ENCODE measurements at regions not wholly inside any gene's neighbourhood (a gene's known extent, or its start where the extent isn't known, plus 50 kb on each side); places are given as distances from the start of the nearest gene placed in this dataset.

- Histone ChIP-seq H3K36me3 (ENCODE audit: control insufficient read depth in 2 of 3, insufficient read depth in 3 of 3, low read length in 3 of 3) (no peaks in the 10 kb centered on the region), H3K4me3 (ENCODE audit: low read length in 3 of 3) (no peak overlapping the region), H3K27me3 (ENCODE audit: control insufficient read depth, insufficient read depth, low read length) (no peaks in the 10 kb centered on the region), H3K4me1 (ENCODE audit: control insufficient read depth in 2 of 3, insufficient read depth in 2 of 3, low read depth in 1 of 3, low read length in 3 of 3) (no peaks in the 10 kb centered on the region), H3K27ac (ENCODE audit: low read depth in 2 of 2, low read length in 2 of 2) (no peak overlapping the region), H3K9me3 (ENCODE audit: control insufficient read depth in 2 of 3, insufficient read depth in 1 of 3, low read length in 3 of 3) (no peaks in the 10 kb centered on the region), H3K9ac (ENCODE audit: low read length in 3 of 3) (no peak overlapping the region)
- intact Hi-C loops (cut with DNase I), result no loop called here
- no peak for DNase-seq
- no peak for TF ChIP-seq CTCF (IDR thresholded peaks at IDR 0.05; ENCODE audit: borderline replicate concordance, extremely low read depth, insufficient read depth)
- FAIRE-seq, result no peak
Observed at GRCh38 chr5:171635561-171636245, 149.9 kb upstream of the SMIM23 start.

GRCh38 chr5:171637811-171638210 lies 147.8 kb upstream of the SMIM23 start:
- intact Hi-C loops (cut with DNase I), result no loop called here
- Histone ChIP-seq H3K4me3 (ENCODE audit: low read length in 3 of 3) (no peak overlapping the region), H3K4me1 (ENCODE audit: control insufficient read depth in 2 of 3, insufficient read depth in 2 of 3, low read depth in 1 of 3, low read length in 3 of 3) (no peaks in the 10 kb centered on the region), H3K9me3 (ENCODE audit: control insufficient read depth in 2 of 3, insufficient read depth in 1 of 3, low read length in 3 of 3) (no peaks in the 10 kb centered on the region), H3K36me3 (ENCODE audit: control insufficient read depth in 2 of 3, insufficient read depth in 3 of 3, low read length in 3 of 3) (no peaks in the 10 kb centered on the region), H3K9ac (ENCODE audit: low read length in 3 of 3) (no peak overlapping the region), H3K27me3 (ENCODE audit: control insufficient read depth, insufficient read depth, low read length) (no peaks in the 10 kb centered on the region), H3K27ac (ENCODE audit: low read depth in 2 of 2, low read length in 2 of 2) (no peak overlapping the region)
- TF ChIP-seq CTCF (IDR thresholded peaks at IDR 0.05; ENCODE audit: borderline replicate concordance, extremely low read depth, insufficient read depth), result no peak
- FAIRE-seq (no peak), DNase-seq (no peak)

- TF ChIP-seq CTCF (IDR thresholded peaks at IDR 0.05; ENCODE audit: borderline replicate concordance, extremely low read depth, insufficient read depth), result no peak
- H3K9me3 ChIP-seq (ENCODE audit: control insufficient read depth in 2 of 3, insufficient read depth in 1 of 3, low read length in 3 of 3), result no peaks in the 10 kb centered on the region
- H3K9ac ChIP-seq (ENCODE audit: low read length in 3 of 3), result no peak overlapping the region
- FAIRE-seq (no peak), DNase-seq (no peak)
- intact Hi-C loops (cut with DNase I), result no loop called here
- H3K4me1 ChIP-seq (ENCODE audit: control insufficient read depth in 2 of 3, insufficient read depth in 2 of 3, low read depth in 1 of 3, low read length in 3 of 3), result no peaks in the 10 kb centered on the region
- no peaks in the 10 kb centered on the region for H3K36me3 ChIP-seq (ENCODE audit: control insufficient read depth in 2 of 3, insufficient read depth in 3 of 3, low read length in 3 of 3)
- H3K27ac ChIP-seq (ENCODE audit: low read depth in 2 of 2, low read length in 2 of 2), result no peak overlapping the region
- H3K4me3 ChIP-seq (ENCODE audit: low read length in 3 of 3), result no peak overlapping the region
- H3K27me3 ChIP-seq (ENCODE audit: control insufficient read depth, insufficient read depth, low read length), result no peaks in the 10 kb centered on the region
Observed at GRCh38 chr5:171639205-171639621, 146.4 kb upstream of the SMIM23 start.

DNA sequence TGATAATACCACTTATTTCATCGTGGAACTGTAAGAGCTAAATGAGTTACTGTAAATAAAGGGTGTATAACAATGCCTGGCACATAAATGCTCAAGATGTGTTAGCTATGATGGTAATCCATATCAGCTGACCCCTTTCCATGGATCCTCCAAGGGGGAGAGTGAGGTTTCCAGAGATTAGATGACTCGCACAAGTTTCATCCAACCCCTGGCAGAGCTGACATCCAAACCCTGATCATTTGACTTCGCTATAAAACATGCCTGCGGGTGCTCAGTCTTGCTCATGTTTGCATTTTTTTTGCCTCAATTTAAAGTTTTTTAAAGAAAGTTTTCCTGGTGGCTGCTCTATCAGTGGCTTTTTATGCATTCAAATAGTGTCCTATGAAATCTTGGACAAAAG lies 145.7 kb upstream of the SMIM23 start:
- H3K27ac ChIP-seq (ENCODE audit: low read depth in 2 of 2, low read length in 2 of 2), result no peak overlapping the region
- intact Hi-C loops (cut with DNase I), result no loop called here
- no peaks in the 10 kb centered on the region for H3K4me1 ChIP-seq (ENCODE audit: control insufficient read depth in 2 of 3, insufficient read depth in 2 of 3, low read depth in 1 of 3, low read length in 3 of 3)
- no peak for DNase-seq
- H3K36me3 ChIP-seq (ENCODE audit: control insufficient read depth in 2 of 3, insufficient read depth in 3 of 3, low read length in 3 of 3), result no peaks in the 10 kb centered on the region
- no peak for TF ChIP-seq CTCF (IDR thresholded peaks at IDR 0.05; ENCODE audit: borderline replicate concordance, extremely low read depth, insufficient read depth)
- FAIRE-seq, result no peak
- H3K9me3 ChIP-seq (ENCODE audit: control insufficient read depth in 2 of 3, insufficient read depth in 1 of 3, low read length in 3 of 3), result no peaks in the 10 kb centered on the region
- H3K27me3 ChIP-seq (ENCODE audit: control insufficient read depth, insufficient read depth, low read length), result no peaks in the 10 kb centered on the region
- no peak overlapping the region for H3K9ac ChIP-seq (ENCODE audit: low read length in 3 of 3)
- H3K4me3 ChIP-seq (ENCODE audit: low read length in 3 of 3), result no peak overlapping the region
